ENCODE measurements at regions not wholly inside any gene's neighbourhood (a gene's known extent, or its start where the extent isn't known, plus 50 kb on each side); places are given as distances from the start of the nearest gene placed in this dataset.

- no peak for DNase-seq (ENCODE audit: low read depth, low spot score)
These were observed 172.2 kb downstream of the CDC5L start for GRCh38 chr6:44559486-44560270.

GRCh38 chr6:44560458-44561059 is 173.1 kb downstream of the CDC5L start:
- DNase-seq (ENCODE audit: low read depth, low spot score): no peak

- no peak for DNase-seq (ENCODE audit: low read depth, low spot score)
These were observed 173.6 kb downstream of the CDC5L start for GRCh38 chr6:44561060-44561623.

- no peak for DNase-seq (ENCODE audit: low read depth, low spot score)
These were observed 174.5 kb downstream of the CDC5L start for GRCh38 chr6:44561832-44562665.

- no peak for DNase-seq (ENCODE audit: low read depth, low spot score)
These were observed 175.9 kb downstream of the CDC5L start for GRCh38 chr6:44563397-44563796.

GRCh38 chr6:44564906-44565524 is 177.5 kb downstream of the CDC5L start:
- DNase-seq (ENCODE audit: low read depth, low spot score): no peak

GRCh38 chr6:44567406-44567805 is 179.9 kb downstream of the CDC5L start:
- DNase-seq (ENCODE audit: low read depth, low spot score): no peak

- DNase-seq (ENCODE audit: low read depth, low spot score): no peak
These were observed 181.6 kb downstream of the CDC5L start for GRCh38 chr6:44569131-44569530.

GRCh38 chr6:44569931-44570385 is 182.5 kb downstream of the CDC5L start:
- no peak for DNase-seq (ENCODE audit: low read depth, low spot score)

GRCh38 chr6:44571510-44571909 is 184.0 kb downstream of the CDC5L start:
- DNase-seq (ENCODE audit: low read depth, low spot score): no peak

GRCh38 chr6:44572346-44572745 is 184.8 kb downstream of the CDC5L start:
- no peak for DNase-seq (ENCODE audit: low read depth, low spot score)

- no peak for DNase-seq (ENCODE audit: low read depth, low spot score)
These were observed 188.1 kb downstream of the CDC5L start for GRCh38 chr6:44575644-44576043.

GRCh38 chr6:44576132-44576631 is 188.7 kb downstream of the CDC5L start:
- DNase-seq (ENCODE audit: low read depth, low spot score): no peak

- DNase-seq (ENCODE audit: low read depth, low spot score): no peak
These were observed 193.4 kb downstream of the CDC5L start for GRCh38 chr6:44580901-44581300.

- no peak for DNase-seq (ENCODE audit: low read depth, low spot score)
These were observed 195.4 kb downstream of the CDC5L start for GRCh38 chr6:44582930-44583329.

GRCh38 chr6:44590471-44590870 is 203.0 kb downstream of the CDC5L start:
- no peak for DNase-seq (ENCODE audit: low read depth, low spot score)

GRCh38 chr6:44593539-44593944 is 206.0 kb downstream of the CDC5L start:
- peak; percentile 51 for DNase-seq (ENCODE audit: low read depth, low spot score)

GRCh38 chr6:44594481-44594880 is 207.0 kb downstream of the CDC5L start:
- DNase-seq (ENCODE audit: low read depth, low spot score): no peak

GRCh38 chr6:44598679-44599078 is 211.2 kb downstream of the CDC5L start:
- no peak for DNase-seq (ENCODE audit: low read depth, low spot score)

GRCh38 chr6:44599672-44600071 is 212.2 kb downstream of the CDC5L start:
- DNase-seq (ENCODE audit: low read depth, low spot score): no peak

- no peak for DNase-seq (ENCODE audit: low read depth, low spot score)
These were observed 215.7 kb downstream of the CDC5L start for GRCh38 chr6:44603044-44603686.
